PC-9 (cell line): ENCODE measurements at regions not wholly inside any gene's neighbourhood (a gene's known extent, or its start where the extent isn't known, plus 50 kb on each side); places are given as distances from the start of the nearest gene placed in this dataset.

Experiments used
- BruUV-seq: library from RNA; stranded (reverse); fragments of 400-500 nt; replicated peaks from 2 replicates; lab custom pipeline; 2021; lab: Mats Ljungman, UMichigan
- CTCF ChIA-PET: fragments of 300-600 bp; sonication (Branson Sonifier 250); formaldehyde crosslinking; loops from one replicate; lab custom pipeline; 2022; ENCODE audit warnings: antibody characterized with exemption; lab: Charles Lee
- POLR2A ChIA-PET: fragments of 300-600 bp; sonication (Branson Sonifier 250); formaldehyde crosslinking; loops from one replicate; lab custom pipeline; 2022; ENCODE audit warnings: antibody characterized with exemption; ENCODE audit not compliant: unreplicated experiment; lab: Charles Lee
- DNase-seq, 2 experiments: peaks; one replicate each; pipeline versions ENCODE4 v3.0.0 to v3.0.0-alpha.2; 2015 to 2022; ENCODE audit warnings: mixed read lengths in 1 of 2
- H2AFZ ChIP-seq: fragments of 200-600 bp; sonication (generic); 2 replicates; pipeline ENCODE4 v1.8.1; 2017; ENCODE audit warnings: antibody characterized with exemption
- H3F3A ChIP-seq: fragments of 200-600 bp; sonication (generic); 2 replicates; pipeline ENCODE4 v1.8.1; 2017; ENCODE audit warnings: antibody characterized with exemption, mild to moderate bottlenecking, low read depth; ENCODE audit not compliant: insufficient read depth
- H3K27ac ChIP-seq: fragments of 200-600 bp; sonication (generic); 2 replicates; pipeline ENCODE4 v1.6.1; 2016; ENCODE audit warnings: mixed run types
- H3K27me3 ChIP-seq: fragments of 200-600 bp; sonication (generic); 2 replicates; pipeline ENCODE4 v1.6.1; 2016; ENCODE audit warnings: low read depth, mixed run types; ENCODE audit not compliant: insufficient read depth
- H3K36me3 ChIP-seq: fragments of 200-600 bp; sonication (generic); 2 replicates; pipeline ENCODE4 v1.6.1; 2016; ENCODE audit warnings: low read depth, mixed run types
- H3K4me1 ChIP-seq: fragments of 200-600 bp; sonication (generic); replicated peaks from 2 replicates; pipeline ENCODE4 v1.6.1; 2016; ENCODE audit warnings: mixed run types; ENCODE audit not compliant: insufficient read depth
- H3K4me2 ChIP-seq: fragments of 200-600 bp; sonication (generic); 2 replicates; pipeline ENCODE4 v1.6.1; 2017; ENCODE audit warnings: mixed run types
- H3K4me3 ChIP-seq: fragments of 200-600 bp; sonication (generic); 2 replicates; pipeline ENCODE4 v1.6.1; 2016; ENCODE audit warnings: mixed run types
- H3K79me2 ChIP-seq: fragments of 200-600 bp; sonication (generic); 2 replicates; pipeline ENCODE4 v1.6.1; 2017; ENCODE audit warnings: low read depth, mixed run types
- H3K9me2 ChIP-seq: fragments of 200-600 bp; sonication (generic); 2 replicates; pipeline ENCODE4 v1.8.1; 2017; ENCODE audit warnings: mild to moderate bottlenecking; ENCODE audit not compliant: insufficient read depth
- H3K9me3 ChIP-seq: fragments of 200-600 bp; sonication (generic); 2 replicates; pipeline ENCODE4 v1.8.1; 2016; ENCODE audit warnings: low read depth; ENCODE audit not compliant: insufficient read depth
- H4K20me1 ChIP-seq: fragments of 200-600 bp; sonication (generic); 2 replicates; pipeline ENCODE4 v1.8.1; 2017; ENCODE audit not compliant: insufficient read depth
- EZH2 ChIP-seq: fragments of 200-600 bp; sonication (generic); IDR thresholded peaks from 2 replicates; pipeline ENCODE4 v1.8.0; 2017; ENCODE audit warnings: antibody characterized with exemption, low read depth
- intact Hi-C: fragments of 100-400 bp; cut with micrococcal nuclease; formaldehyde crosslinking; loops from one replicate; pipeline ENCODE4 v1.10.0; 2022; ENCODE audit not compliant: unreplicated experiment
- TF ChIP-seq, protein P1 (sequence below): fragments of 200-600 bp; sonication (generic); conservative IDR thresholded peaks from 2 replicates; pipeline ENCODE4 v1.6.1; 2017; ENCODE audit warnings: mixed run types, antibody characterized with exemption, mild to moderate bottlenecking, moderate library complexity

DNA sequence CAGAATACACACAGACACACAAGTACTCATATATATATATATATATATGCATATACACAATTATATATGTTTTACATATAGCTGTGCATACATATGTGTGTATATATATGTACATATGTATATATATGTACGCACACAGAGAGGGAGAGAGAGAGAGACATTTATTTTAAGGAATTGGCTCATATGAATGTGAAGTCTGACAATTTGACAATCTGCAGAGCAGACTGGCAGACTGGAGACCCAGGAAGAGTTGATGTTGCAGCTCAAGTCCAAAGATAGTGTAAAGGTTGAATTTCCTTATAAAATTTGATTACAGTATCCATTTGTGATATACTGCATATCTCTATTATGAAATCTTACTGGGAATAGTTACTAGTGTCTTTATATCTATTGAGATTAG is 1330.3 kb upstream of the CADM2 start:
- no peaks in the 10 kb centered on the region for H3K79me2 ChIP-seq
- H3K27ac ChIP-seq, result no peak overlapping the region
- POLR2A ChIA-PET, result no interaction called here
- intact Hi-C loops, result no loop called here
- no peak overlapping the region for H2AFZ ChIP-seq
- DNase-seq, result no peak
- H3K27me3 ChIP-seq, result no peaks in the 10 kb centered on the region
- H3K36me3 ChIP-seq, result no peaks in the 10 kb centered on the region
- TF ChIP-seq EZH2, result no peak
- TF ChIP-seq, protein P1, sequence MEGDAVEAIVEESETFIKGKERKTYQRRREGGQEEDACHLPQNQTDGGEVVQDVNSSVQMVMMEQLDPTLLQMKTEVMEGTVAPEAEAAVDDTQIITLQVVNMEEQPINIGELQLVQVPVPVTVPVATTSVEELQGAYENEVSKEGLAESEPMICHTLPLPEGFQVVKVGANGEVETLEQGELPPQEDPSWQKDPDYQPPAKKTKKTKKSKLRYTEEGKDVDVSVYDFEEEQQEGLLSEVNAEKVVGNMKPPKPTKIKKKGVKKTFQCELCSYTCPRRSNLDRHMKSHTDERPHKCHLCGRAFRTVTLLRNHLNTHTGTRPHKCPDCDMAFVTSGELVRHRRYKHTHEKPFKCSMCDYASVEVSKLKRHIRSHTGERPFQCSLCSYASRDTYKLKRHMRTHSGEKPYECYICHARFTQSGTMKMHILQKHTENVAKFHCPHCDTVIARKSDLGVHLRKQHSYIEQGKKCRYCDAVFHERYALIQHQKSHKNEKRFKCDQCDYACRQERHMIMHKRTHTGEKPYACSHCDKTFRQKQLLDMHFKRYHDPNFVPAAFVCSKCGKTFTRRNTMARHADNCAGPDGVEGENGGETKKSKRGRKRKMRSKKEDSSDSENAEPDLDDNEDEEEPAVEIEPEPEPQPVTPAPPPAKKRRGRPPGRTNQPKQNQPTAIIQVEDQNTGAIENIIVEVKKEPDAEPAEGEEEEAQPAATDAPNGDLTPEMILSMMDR, result no peak
- no peak overlapping the region for H3K4me2 ChIP-seq
- H3F3A ChIP-seq, result no peaks in the 10 kb centered on the region
- no peaks in the 10 kb centered on the region; the same call in 1 of the 2 replicates for H3K9me2 ChIP-seq
- H4K20me1 ChIP-seq, result no peaks in the 10 kb centered on the region
- no peaks in the 10 kb centered on the region for H3K4me1 ChIP-seq
- CTCF ChIA-PET, result no interaction called here
- no peaks in the 10 kb centered on the region for H3K9me3 ChIP-seq
- BruUV-seq, result no TSS peak
- no peak overlapping the region for H3K4me3 ChIP-seq

DNA sequence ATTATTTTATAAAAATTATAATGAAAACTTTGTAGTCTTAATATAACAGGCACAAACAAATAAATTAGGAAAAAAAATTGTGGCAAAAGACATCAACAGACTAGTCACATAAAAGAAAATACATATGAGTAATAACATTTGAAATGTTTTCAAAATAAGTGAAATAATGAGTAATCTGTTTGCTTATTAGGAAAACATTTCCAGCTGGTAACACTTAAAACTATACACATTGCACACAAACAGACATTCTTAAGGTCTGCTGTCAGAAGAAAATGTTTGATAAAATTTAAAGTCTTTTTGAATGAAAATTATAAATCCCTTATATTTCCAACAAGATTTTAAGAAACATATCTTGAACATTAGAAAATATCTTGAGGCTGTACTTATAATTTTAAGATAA is 1326.3 kb upstream of the CADM2 start:
- Histone ChIP-seq H4K20me1 (no peaks in the 10 kb centered on the region), H2AFZ (no peak overlapping the region), H3K9me2 (no peaks in the 10 kb centered on the region; the same call in 1 of the 2 replicates), H3K4me3 (no peak overlapping the region), H3K36me3 (no peaks in the 10 kb centered on the region), H3K27ac (no peak overlapping the region), H3K27me3 (no peaks in the 10 kb centered on the region), H3K79me2 (no peaks in the 10 kb centered on the region), H3F3A (no peaks in the 10 kb centered on the region), H3K4me2 (no peak overlapping the region), H3K4me1 (no peaks in the 10 kb centered on the region), H3K9me3 (no peaks in the 10 kb centered on the region)
- ChIA-PET POLR2A (no interaction called here), CTCF (no interaction called here)
- no peak for TF ChIP-seq EZH2
- TF ChIP-seq, protein P1, result no peak
- BruUV-seq, result no TSS peak
- DNase-seq, result no peak
- intact Hi-C loops, result no loop called here

DNA sequence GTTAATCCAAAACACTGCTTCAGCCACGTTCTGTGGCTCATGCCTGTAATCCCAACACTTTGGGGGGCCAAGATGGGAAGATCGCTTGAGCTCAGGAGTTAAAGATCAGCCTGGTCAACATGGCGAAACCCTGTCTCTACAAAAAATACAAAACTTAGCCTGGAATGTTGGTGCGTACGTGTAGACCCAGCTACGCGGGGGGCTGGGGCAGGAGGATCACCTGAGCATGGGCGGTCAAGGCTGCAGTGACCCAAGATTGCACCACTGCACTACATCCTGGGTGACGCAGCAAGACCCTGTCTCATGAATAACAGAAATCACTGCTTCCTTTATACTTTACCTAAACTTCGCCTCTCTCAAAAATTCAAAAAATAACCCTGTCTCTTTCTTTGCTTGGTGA is 1325.0 kb upstream of the CADM2 start:
- H3K27me3 ChIP-seq, result no peaks in the 10 kb centered on the region
- H3K4me3 ChIP-seq, result no peak overlapping the region
- no peak overlapping the region for H3K27ac ChIP-seq
- no peak overlapping the region for H2AFZ ChIP-seq
- H3K4me1 ChIP-seq, result no peaks in the 10 kb centered on the region
- H3K9me2 ChIP-seq, result no peaks in the 10 kb centered on the region; the same call in 1 of the 2 replicates
- no peak for DNase-seq
- no peaks in the 10 kb centered on the region for H3K9me3 ChIP-seq
- H3K4me2 ChIP-seq, result no peak overlapping the region
- intact Hi-C loops, result no loop called here
- ChIA-PET POLR2A (no interaction called here), CTCF (no interaction called here)
- no peaks in the 10 kb centered on the region for H3K36me3 ChIP-seq
- no peak for TF ChIP-seq EZH2
- TF ChIP-seq, protein P1, result no peak
- H3K79me2 ChIP-seq, result no peaks in the 10 kb centered on the region
- H3F3A ChIP-seq, result no peaks in the 10 kb centered on the region
- BruUV-seq, result no TSS peak
- H4K20me1 ChIP-seq, result no peaks in the 10 kb centered on the region
